Posterior cingulate gyrus (tissue), 11 donors: ENCODE measurements at regions not wholly inside any gene's neighbourhood (a gene's known extent, or its start where the extent isn't known, plus 50 kb on each side); places are given as distances from the start of the nearest gene placed in this dataset.
"Not testable (repeated sequence)": the region's sequence is repeated elsewhere in the genome, so short reads cannot be mapped to it uniquely, and the experiment has no call there.

ENCODE experiments used
- DNase-seq, 10 donors: peaks; one replicate each; pipeline versions ENCODE4 v3.0.0 to v3.0.0-alpha.2; 2020 to 2021; ENCODE audit warnings: mixed read lengths in 3 of 10
- intact Hi-C: fragments of 100-400 bp; cut with DNase I; formaldehyde crosslinking; loops from one replicate; pipeline ENCODE4 v1.15.1; 2023

DNA sequence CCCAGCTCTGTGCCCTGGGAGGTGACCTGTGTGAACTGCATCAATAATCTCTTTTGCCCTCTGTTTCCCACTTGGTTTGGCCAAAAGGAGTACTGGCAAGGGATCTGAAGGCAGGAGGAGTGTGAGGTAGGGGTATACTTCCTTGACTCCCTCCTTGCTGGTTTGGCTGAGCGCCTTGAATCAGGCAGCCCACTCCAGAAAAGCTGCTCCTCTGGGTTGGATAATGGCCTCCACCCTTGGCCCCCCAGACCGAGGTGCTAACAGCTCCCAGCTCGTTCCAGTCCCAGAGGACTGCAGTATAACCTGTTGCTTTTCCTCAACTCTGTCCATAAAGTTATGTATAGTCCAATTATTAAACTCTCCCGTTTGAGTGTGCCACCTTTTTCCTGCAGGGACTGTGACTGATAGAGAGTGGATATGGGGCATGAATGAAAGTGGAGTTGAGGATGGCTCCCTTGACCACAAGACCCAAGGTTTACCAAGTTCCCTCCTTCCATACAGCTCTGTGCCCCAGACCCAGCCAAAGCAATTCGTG lies 88.2 kb upstream of the HAND1 start:
- DNase-seq = no peak
- intact Hi-C loops = no loop called here

DNA sequence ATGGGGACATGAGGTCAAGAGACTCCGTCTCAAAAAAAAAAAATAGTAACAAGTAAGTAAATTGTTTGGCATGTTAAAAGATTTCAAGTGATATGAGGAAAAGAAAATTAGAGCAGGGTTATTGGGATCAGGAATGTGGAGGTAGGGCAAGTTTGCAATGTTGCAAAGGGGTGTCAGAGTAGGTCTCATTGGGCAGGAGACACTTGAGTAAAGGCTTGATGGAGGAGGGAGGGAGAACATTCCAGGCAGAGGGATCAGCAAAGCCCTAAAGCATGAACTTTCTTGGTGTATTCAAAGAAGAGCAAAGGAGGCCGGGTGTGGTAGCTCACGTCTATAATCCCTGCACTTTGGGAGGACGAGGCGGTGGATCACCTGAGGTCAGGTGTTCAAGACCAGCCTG lies 87.1 kb upstream of the HAND1 start:
- intact Hi-C loops = no loop called here
- DNase-seq = no peak

DNA sequence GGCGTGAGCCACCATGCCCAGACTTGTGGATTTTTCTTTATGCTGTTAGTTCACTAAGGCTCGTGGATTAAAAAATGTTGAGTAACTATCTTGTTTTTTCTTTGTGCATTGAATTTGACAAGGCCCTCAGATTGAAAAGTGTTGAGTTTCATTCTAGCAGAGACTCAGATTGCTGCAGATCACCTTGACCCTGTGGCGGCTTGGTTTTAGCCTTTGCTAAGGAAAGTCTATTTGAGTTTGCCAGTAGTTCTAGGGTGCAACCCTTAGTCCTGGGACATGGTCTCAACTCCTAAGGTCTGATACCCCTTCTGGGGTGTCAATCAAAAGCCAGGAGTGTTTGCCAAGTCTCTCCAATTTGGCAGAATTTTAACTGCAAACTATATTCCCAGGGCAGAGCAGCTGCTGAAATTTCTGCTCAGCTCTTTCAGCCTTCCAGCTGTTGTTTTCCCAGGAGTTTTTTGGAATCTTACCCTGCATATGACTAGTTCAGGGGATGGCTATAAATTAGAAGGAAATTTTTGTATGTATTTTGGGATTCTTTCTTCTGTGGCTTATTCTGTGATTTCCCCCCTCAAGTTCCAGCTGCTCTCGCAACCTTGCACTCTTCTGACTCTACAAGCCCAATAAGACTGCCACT lies 84.3 kb upstream of the HAND1 start:
- intact Hi-C loops = no loop called here
- DNase-seq = no peak

DNA sequence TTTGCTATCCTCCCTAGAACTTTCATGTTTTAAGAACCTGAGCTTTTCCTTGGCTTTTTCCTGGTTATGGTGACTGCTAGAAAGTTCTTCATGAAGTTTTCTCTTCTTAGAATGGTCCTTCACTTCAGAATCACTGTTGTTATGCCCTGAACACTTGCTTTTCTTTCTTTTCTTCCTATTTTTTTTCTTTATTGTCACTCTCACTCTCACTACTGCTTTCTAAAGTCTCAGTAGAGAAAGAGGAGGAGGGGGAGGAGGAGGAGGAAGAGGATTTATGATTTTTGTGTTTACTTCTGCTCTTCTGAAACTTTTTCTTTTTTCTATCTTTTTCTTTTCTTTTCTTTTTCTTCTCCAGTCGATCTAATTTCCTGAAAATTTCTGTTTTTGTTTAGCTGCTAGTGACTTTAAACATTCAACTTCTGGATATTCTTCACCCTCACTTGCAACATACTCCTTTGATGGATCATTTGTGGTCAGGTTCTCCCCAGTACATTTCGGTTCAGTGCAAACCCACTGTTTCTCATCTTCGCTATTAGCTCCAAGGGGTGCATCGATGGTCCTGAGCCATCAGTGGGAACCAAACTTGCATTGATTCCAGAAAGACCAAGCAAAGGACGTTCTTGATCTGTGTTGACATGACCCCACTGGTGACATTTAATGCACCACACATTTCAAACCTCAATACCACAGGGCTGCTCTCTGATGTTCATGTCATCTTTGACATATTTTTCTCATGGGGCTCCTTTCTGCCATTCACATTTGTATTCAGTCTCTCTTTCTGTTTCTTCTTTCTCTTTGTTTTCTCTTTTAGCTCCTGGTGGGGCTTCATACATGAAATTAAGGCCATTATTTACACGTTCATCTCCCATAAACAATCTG lies 81.6 kb upstream of the HAND1 start:
- intact Hi-C loops = no loop called here
- DNase-seq = no peak

DNA sequence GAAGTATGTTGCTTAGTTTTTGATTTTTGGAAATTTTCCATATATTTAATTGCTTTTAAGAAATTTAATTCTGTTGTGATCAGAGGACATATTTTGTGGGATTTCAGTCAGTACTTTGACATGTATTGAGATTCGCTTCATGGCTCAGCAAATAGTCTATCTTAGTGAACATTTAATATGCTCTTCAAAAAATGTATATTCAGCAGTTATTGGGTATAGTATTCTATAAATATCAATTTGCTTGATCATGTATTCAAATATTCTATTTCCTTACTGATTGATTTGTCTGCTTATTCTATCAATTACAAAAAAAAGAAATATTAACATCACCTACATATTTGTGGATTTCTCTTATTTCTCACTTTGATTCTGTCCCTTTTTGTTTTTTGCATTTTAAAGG lies 79.5 kb upstream of the HAND1 start:
- intact Hi-C loops = no loop called here
- DNase-seq = no peak

DNA sequence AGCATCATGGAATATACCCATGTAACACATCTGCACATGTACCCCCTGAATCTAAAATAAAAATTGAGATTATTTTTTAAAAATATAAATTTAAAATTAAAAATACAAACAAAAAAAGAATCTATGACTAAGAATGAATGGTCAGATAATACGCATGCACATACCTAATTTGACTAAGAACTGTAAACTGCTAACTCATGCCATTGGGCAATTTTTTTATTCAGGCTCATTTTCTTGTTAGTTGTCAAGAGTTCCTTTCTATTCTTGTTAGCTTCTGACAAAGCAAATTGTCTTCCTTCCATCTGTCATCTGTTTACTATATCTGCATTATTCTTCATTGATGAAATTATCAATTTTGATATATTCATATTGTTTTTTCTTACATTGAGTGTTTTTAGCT lies 69.5 kb upstream of the HAND1 start:
- no peak for DNase-seq
- intact Hi-C loops = no loop called here

DNA sequence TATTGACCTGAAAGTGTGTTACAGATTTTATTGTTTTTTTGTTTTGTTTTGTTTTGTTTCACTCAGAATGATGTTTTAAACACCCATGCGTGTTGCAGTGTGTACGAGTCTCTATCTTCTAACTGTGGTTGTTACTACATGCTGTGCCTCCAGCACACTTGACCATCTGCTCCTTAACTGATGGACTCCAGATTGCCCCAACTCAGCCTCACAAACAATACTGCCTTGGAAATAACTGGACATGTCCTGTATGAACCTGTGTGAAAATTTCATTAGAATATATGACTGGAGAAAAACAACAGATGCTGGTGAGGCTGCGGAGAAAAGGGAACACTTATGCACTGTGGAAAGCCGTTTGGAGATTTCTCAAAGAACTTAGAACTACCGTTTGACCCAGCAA lies 68.7 kb upstream of the HAND1 start:
- intact Hi-C loops = no loop called here
- no peak for DNase-seq

DNA sequence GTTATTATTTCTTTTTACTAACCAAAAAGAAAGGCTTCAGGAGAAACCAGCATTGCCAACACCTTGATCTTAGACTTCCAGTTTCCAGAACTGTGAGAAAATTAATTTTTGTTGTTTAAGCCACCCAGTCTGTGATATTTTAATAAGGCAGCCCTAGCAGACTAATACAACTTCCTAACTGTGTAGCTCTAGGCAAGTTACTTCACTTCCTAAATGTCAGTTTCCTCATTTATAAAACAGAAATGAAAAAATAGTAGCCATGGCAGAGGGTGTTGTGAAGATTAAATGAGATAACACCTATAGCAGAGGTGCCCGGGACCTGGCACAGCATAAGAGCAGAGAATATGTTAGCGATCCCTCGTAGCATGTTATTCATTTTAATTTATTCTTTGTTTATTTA lies 66.6 kb upstream of the HAND1 start:
- DNase-seq = no peak
- intact Hi-C loops = no loop called here

DNA sequence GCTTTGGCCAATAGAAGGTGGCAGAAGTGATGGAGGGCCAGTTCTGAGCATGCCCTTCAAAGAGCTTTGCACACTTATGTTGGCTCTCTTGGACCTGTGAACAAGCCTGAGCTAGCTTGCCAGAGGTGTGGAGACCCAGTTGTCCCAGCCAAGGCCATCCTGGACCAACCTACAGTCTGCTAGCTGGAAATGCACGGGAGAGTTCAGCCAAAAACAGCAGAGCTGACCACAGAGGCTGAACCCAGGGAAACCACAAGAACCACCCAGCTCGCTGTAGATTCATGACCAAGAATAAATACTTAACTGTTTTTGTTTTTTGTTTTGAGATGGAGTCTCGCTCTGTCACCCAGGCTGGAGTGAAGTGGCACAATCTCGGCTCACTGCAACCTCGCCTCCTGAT lies 65.4 kb upstream of the HAND1 start:
- DNase-seq = no peak
- intact Hi-C loops = no loop called here

DNA sequence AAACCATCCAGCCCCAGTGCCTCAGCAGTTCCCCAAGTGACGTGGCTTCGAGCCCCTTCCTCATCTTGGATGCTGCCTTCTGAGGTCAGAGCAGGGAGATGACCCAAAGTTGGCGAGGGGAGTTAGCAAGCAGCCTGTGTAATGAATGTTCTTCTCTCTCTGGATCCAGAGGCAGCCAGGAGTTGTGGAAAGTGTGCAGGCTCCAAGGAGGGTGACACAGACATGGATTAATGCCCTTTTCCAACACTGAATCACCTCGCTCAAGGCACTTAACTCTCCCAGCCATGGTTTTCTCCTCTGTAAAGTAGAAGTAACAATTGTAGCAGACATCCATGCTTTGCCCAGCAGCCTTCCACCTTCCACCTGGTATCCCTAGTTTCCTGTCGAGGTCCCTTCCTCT lies 64.6 kb upstream of the HAND1 start:
- intact Hi-C loops = no loop called here
- no peak for DNase-seq

DNA sequence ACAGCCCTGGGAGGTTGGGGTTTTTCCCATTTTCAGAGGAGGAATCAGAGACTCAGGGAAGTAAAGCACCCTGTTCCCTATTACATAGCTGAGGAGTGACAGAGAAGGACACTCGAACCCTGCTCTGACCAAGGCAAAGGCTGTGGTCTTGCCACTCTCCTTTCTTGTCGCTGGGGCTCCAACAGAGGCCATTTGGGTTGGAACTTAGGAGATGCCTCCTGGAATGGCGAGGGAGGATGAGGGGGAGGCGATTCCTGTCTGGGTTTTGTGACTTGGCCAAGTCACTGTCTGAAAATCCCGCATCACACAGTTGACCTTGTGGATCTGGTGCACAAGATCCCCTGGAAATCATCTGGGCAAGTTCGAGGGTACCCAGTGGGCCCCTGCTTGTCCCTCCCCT lies 64.0 kb upstream of the HAND1 start:
- intact Hi-C loops = no loop called here
- no peak for DNase-seq

DNA sequence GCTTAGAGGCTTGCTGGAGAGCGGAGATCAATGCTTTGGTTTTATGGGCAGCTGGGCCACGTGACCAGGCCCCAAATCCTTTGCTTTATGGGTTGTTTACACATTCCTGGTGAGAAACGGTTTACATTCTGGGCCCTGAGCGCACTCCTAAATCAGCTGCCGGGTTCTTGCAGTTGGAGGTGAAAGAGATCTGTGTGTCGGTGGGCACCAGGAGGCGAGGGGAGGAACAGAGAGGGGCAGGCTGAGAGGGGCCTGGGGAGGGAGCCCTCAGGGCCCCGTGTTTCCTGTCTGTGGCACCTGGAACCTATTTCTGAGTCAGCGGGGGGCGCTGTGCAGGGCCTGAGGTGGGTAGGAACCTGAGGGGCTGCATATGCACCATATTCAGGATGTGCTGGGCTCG lies 63.5 kb upstream of the HAND1 start:
- intact Hi-C loops = no loop called here
- DNase-seq = no peak

DNA sequence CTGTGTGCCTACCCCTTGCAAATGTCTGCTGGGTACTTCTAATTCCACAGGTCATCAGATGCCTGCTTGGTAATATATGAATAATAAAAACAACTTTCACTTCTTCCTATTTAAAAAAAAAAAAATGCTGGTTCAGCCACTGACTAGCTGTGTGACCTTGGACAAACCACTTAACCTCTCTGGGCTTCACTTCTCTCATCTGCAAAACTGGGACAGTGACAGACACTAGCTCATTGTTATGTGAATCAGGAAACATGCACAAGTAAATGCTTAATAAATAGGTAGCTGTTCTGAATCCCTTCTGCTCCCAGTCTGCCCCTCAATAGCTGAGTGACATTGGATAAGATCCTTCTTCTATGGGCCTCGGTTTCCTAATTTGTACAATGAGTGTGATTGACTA lies 62.6 kb upstream of the HAND1 start:
- intact Hi-C loops = no loop called here
- DNase-seq = no peak

DNA sequence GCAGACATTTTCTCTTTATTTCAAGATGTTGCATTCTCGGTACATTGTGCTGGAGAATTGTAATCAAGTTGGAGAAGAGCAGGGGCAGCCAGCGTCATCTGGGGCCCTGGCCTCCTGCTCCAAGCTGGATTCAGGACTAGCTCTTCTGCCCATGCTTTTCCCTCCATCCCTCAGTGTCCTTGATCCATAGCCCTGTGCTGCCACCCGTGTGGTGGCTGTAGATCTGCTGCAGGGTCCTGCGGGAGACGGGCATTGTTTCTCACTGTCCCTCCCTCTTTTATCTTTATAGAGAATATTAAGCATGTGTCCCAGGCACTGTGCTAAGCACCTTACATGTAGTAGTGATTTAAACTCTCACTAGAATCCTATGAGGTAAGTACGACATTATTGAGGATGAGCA lies 60.5 kb upstream of the HAND1 start:
- intact Hi-C loops = no loop called here
- no peak for DNase-seq

DNA sequence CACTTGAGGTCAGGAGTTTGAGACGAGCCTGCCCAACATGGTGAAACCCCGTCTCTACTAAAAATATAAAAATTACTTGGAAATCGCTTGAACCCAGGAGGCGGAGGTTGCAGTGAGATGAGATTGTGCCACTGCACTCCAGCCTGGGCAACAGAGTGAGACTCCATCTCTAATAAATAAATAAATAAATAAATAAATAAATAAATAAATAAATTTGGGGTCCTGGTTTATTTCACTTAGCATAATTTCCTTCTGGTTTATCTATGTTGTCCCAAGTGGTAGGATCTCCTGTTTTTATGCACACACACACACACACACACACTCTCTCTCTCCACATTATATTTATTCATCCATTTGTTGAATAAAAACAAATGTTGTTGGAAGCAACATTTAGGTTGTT lies 58.4 kb upstream of the HAND1 start:
- DNase-seq, intact Hi-C loops: not testable (repeated sequence)

DNA sequence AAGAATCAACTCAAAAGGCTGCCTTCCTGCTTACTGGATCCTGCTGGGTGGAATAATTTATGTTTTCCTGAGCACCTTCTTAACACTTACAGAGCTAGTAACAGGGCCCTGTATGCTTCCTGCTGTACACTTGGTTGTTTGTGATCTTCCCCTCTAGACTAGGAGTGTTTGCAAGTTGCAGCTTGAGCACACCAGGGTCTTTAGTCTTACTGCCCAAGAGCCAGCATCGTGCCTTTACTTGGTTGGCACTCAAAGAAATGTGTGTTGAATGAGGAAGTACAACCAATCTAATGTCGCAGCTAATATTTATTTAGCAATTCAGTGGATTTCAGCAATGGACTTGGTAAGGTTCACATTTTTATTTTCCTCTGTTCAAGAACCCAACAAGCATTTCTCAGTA lies 57.5 kb upstream of the HAND1 start:
- intact Hi-C loops = no loop called here
- no peak for DNase-seq

DNA sequence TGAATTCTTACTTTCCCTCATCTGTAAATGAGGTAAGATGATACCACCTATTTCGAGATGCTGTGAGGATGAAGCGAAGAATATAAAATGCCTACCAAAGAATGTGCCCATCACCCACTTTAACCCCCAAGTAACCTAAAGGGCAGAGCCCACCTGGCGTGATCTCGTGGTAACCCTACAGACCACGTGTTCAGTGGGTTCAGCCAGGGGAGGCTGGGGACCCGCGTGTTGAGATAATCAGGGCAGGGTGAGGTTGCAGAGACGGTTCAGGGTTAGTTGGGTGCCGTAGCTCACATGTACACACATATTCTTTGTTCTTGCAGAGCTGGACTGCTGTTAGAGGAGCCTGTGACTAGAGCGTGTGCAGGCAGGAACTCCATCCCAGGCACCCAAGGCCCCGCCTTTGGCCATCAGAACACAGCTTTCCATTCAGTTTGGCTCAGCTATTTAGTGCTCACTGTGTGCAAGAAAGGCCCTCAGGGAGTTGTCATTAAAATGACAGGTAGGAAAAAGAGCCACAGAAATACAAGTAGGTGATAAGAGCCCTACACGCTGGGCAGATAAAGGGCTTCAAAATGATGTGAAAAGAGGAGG lies 56.5 kb upstream of the HAND1 start:
- intact Hi-C loops = no loop called here

DNA sequence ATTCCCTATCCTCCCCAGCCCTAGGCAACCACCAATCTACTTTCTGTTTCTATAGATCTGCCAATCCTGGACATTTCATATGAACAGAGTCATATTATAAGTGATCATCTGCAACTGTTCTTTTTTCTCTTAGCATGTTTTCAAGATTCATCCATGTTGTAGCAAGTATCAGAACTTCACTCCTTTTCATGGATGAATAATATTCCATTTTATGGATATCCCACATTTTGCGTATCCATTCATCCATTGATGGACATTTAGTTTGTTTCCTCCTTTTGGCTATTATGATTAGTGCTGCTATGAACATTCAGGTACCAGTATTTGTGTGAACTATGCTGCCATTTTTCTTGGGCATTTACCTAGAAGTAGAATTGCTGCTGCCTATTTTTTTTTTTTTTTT lies 51.3 kb upstream of the HAND1 start:
- intact Hi-C loops = no loop called here
- DNase-seq = no peak

More for the DNA sequence above, 56.5 kb upstream of the HAND1 start:
- no peak for DNase-seq

DNA sequence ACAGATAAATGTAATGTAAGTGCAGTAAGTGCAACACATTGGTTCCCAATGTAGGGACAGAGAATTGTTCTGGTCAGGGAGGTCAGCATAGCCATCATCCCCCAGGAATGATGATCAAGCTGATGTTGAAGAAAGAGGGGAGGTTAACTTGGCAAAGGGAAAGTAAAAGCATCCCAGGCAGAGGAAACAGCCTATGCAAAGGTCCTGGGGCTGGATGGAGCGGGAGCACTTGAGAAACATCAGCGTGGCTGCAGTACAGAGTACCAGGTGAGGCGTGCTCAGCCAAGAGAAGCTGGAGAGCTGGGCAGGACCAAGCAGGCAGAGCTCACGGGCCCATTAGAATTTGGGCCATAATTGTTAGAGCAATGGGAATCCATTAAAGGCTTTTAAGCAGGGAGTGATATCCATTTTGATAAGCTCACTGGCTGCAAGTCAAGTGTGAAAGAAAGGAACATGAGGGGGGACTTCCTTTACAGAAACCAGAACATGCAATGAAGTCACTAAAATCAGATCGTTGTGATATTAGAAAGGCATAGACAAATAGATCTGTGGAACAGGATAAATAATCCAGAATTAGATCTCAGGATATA lies 50.1 kb upstream of the HAND1 start:
- intact Hi-C loops = no loop called here
- no peak for DNase-seq
